Heart left ventricle (tissue), 16 donors: ENCODE measurements at regions not wholly inside any gene's neighbourhood (a gene's known extent, or its start where the extent isn't known, plus 50 kb on each side); places are given as distances from the start of the nearest gene placed in this dataset.

Experiments
- ATAC-seq, 4 donors: fragments of 200-7000 bp; cut with Tn5 transposase; one replicate each; pipeline ENCODE4 v1.9.1; 2020 to 2022; ENCODE audit warnings: moderate library complexity in 4 of 4, mild to moderate bottlenecking in 3 of 4, moderate number of reproducible peaks in 1 of 4
- DNase-seq, 5 donors: peaks; one replicate each; pipeline ENCODE4 v3.0.0-alpha.2; 2020
- H3K27ac ChIP-seq, 12 donors: fragments of 200-600 bp; sonication (generic) in 4 of 12; one replicate each; pipeline versions ENCODE4 v1.5.0 to v1.8.0; 2016 to 2022; ENCODE audit warnings: mild to moderate bottlenecking in 2 of 12
- H3K27me3 ChIP-seq, 9 donors: fragments of 200-600 bp; sonication (generic) in 2 of 9; one replicate each; pipeline versions ENCODE4 v1.5.1 to v1.8.0; 2016 to 2022; ENCODE audit warnings: mild to moderate bottlenecking in 3 of 9
- H3K36me3 ChIP-seq, 9 donors: fragments of 200-600 bp; sonication (generic) in 2 of 9; one replicate each; pipeline versions ENCODE4 v1.5.0 to v1.8.0; 2018 to 2022; ENCODE audit warnings: mild to moderate bottlenecking in 2 of 9
- H3K4me1 ChIP-seq, 12 donors: fragments of 200-600 bp; sonication (generic) in 4 of 12; one replicate each; pipeline versions ENCODE4 v1.5.0 to v1.8.0; 2016 to 2022; ENCODE audit warnings: mild to moderate bottlenecking in 3 of 12
- H3K4me3 ChIP-seq, 12 donors: fragments of 200-600 bp; sonication (generic) in 4 of 12; one replicate each; pipeline versions ENCODE4 v1.5.0 to v1.8.0; 2017 to 2022; ENCODE audit warnings: mild to moderate bottlenecking in 9 of 12, moderate library complexity in 4 of 12
- H3K9me3 ChIP-seq, 12 donors: fragments of 200-600 bp; sonication (generic) in 4 of 12; one replicate each; pipeline versions ENCODE4 v1.5.0 to v1.8.0; 2016 to 2022; ENCODE audit warnings: mild to moderate bottlenecking in 1 of 12
- CTCF ChIP-seq, 12 donors: fragments of 200-600 bp; sonication (generic) in 4 of 12; IDR thresholded peaks; one replicate each; pipeline versions ENCODE4 v1.5.0 to v1.8.0; 2018 to 2022; ENCODE audit warnings: antibody characterized with exemption in 12 of 12, mild to moderate bottlenecking in 5 of 12
- POLR2A ChIP-seq, 2 donors: fragments of 450-650 bp; IDR thresholded peaks; one replicate each; pipeline ENCODE4 v1.6.1; 2017; ENCODE audit warnings: antibody characterized with exemption in 2 of 2, mild to moderate bottlenecking in 2 of 2, moderate library complexity in 2 of 2
- WGBS, 4 donors: extraction: QIAGEN DNeasy Blood & Tissue Kit in 2 of 4; methylation state at CpG; one replicate each; pipeline versions ENCODE4 v1.1.5 to v1.1.7; 2013 to 2018; 5-methylcytosine and 5-hydroxymethylcytosine counted together
- intact Hi-C, 10 donors: fragments of 100-400 bp; cut with DNase I; formaldehyde crosslinking; loops; one replicate each; pipeline versions ENCODE4 v1.11.1 to v1.14.2; 2022
- donor health status: ischemic (EF 13 %, LVEDD 7.1; RV severe dilation, severe dysfunction).
- donor health status: healthy with polysubstance abuse.
- donor health status: DM: no; HTN: yes; CAD: no.
- donor health status: DM: no; HTN: no; CAD: no.
- donor health status: ischemic (EF 25% LVEDD 6.9; RV normal size, moderate dysfunction).
- donor health status: ischemic (EF 25% LVEDD 5.7; RV mildly dilated, moderate dysfunction).
- donor health status: healthy.
- donor health status: DM: yes; HTN: yes; CAD: no.
- donor health status: ischemic (EF 35%, LVEDD 5.7; RV mildly dilated, moderate dysfunction).
- donor health status: nonischemic (EF 11% LVEDD 7.7; RV severe dilation, severe dysfunction).
- donor health status: DM: yes; HTN: yes; CAD: no.
- donor health status: PGD.
- donor health status: ischemic (EF 29% LVEDD 5.4; RV normal size, mild dysfunction).
- donor health status: nonischemic (EF 23%, LVEDD 6.1; RV moderate dilation, normal function).

GRCh38 chr1:34296059-34296458 lies 119.4 kb downstream of the C1orf94 start:
- H3K27me3 ChIP-seq: no peaks in the 10 kb centered on the region
- DNase-seq: peak in 1 of 5 donors; percentile 15
- no peaks in the 10 kb centered on the region for H3K9me3 ChIP-seq
- no peak overlapping the region for H3K4me3 ChIP-seq
- no peak overlapping the region for H3K27ac ChIP-seq
- intact Hi-C loops: no loop called here
- 52 to 60% (median 56%) methylated on average over 6 of the region's 6 CpGs for WGBS, 4 donors
- no peak for ATAC-seq
- no peaks in the 10 kb centered on the region for H3K4me1 ChIP-seq
- H3K36me3 ChIP-seq: no peaks in the 10 kb centered on the region
- TF ChIP-seq CTCF (IDR thresholded peaks at IDR 0.05) (no peak), POLR2A (IDR thresholded peaks at IDR 0.05) (no peak)

- intact Hi-C loops: no loop called here
- TF ChIP-seq POLR2A (IDR thresholded peaks at IDR 0.05) (no peak), CTCF (IDR thresholded peaks at IDR 0.05) (no peak)
- H3K36me3 ChIP-seq: no peaks in the 10 kb centered on the region
- peaks cover 0 to 5% (median 0%) of the 10 kb centered on the region in 9 donors for H3K27me3 ChIP-seq
- H3K4me3 ChIP-seq: no peak overlapping the region
- DNase-seq (no peak), ATAC-seq (no peak)
- H3K27ac ChIP-seq: no peak overlapping the region
- H3K4me1 ChIP-seq: no peaks in the 10 kb centered on the region
- peaks cover 0 to 23% (median 12%) of the 10 kb centered on the region in 12 donors for H3K9me3 ChIP-seq
- WGBS, 4 donors: 91 to 97% (median 95%) methylated on average over 1 of the region's 1 CpG
Measured at GRCh38 chr1:34302798-34303197, 126.1 kb downstream of the C1orf94 start.

GRCh38 chr1:34303218-34303617 lies 126.5 kb downstream of the C1orf94 start:
- intact Hi-C loops: no loop called here

GRCh38 chr1:34306568-34306967 lies 129.9 kb downstream of the C1orf94 start:
- H3K36me3 ChIP-seq: no peaks in the 10 kb centered on the region
- no peaks in the 10 kb centered on the region for H3K4me1 ChIP-seq
- intact Hi-C loops: no loop called here
- no peak overlapping the region for H3K4me3 ChIP-seq
- peaks cover 0 to 31% (median 12%) of the 10 kb centered on the region in 12 donors for H3K9me3 ChIP-seq
- ATAC-seq (no peak), DNase-seq (no peak)
- WGBS, 4 donors: 42 to 66% (median 48%) methylated on average over 2 of the region's 2 CpGs
- TF ChIP-seq CTCF (IDR thresholded peaks at IDR 0.05) (no peak), POLR2A (IDR thresholded peaks at IDR 0.05) (no peak)
- no peak overlapping the region for H3K27ac ChIP-seq
- H3K27me3 ChIP-seq: peaks cover 0 to 5% (median 0%) of the 10 kb centered on the region in 9 donors

More at GRCh38 chr1:34303218-34303617, 126.5 kb downstream of the C1orf94 start:
- Histone ChIP-seq H3K4me1 (no peaks in the 10 kb centered on the region), H3K27ac (no peak overlapping the region), H3K36me3 (no peaks in the 10 kb centered on the region), H3K27me3 (peaks cover 0 to 5% (median 0%) of the 10 kb centered on the region in 9 donors), H3K4me3 (no peak overlapping the region), H3K9me3 (peaks cover 0 to 23% (median 12%) of the 10 kb centered on the region in 12 donors)
- no peak for ATAC-seq
- no peak for TF ChIP-seq POLR2A (IDR thresholded peaks at IDR 0.05)
- no peak for TF ChIP-seq CTCF (IDR thresholded peaks at IDR 0.05)
- DNase-seq: no peak
